GM18873 (cell line): ENCODE measurements at regions not wholly inside any gene's neighbourhood (a gene's known extent, or its start where the extent isn't known, plus 50 kb on each side); places are given as distances from the start of the nearest gene placed in this dataset.

ENCODE experiments used
- ATAC-seq: cut with Tn5 transposase; IDR thresholded peaks from one replicate; pipeline ENCODE4 v1.9.1; 2021; ENCODE audit warnings: mild to moderate bottlenecking, moderate library complexity, moderate number of reproducible peaks; ENCODE audit not compliant: unreplicated experiment, low FRiP score

DNA sequence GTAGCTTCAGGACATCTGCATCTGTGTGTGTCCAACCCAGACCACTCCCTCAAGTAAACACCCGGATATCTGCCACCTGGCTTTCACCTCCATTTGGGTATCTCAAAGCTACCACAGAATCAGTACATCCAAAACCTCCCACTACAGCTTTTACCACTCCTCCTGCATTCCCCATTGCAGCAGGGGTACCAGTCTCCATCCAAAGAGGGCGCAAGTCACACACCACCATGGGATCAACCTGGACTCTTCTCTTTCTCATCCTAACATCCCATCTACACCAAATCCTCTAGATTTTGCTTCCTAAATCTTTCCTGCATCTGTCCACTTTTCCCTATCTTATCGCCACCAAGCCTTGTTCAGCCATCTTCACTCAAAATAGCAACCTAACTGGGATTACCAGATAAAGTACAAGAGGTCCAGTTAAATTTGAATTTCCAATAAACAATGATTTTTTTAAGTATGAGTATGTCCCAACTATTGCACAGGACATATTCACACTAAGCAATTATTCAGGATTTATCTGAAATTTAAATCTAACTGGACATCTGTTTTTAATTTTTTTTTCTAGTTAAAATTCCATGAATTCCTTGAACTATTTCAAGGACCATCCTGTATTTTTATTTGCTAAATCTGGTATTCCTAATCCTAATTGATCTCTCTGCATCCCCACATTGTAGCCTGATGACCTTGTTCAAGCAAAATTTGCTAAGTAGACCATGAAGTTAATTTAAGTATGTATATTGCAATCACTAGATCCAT, 164.3 kb upstream of the MLN start:
- no peak for ATAC-seq

- ATAC-seq, result no peak
Measured at GRCh38 chr6:33967265-33967767, 163.5 kb upstream of the MLN start.

DNA sequence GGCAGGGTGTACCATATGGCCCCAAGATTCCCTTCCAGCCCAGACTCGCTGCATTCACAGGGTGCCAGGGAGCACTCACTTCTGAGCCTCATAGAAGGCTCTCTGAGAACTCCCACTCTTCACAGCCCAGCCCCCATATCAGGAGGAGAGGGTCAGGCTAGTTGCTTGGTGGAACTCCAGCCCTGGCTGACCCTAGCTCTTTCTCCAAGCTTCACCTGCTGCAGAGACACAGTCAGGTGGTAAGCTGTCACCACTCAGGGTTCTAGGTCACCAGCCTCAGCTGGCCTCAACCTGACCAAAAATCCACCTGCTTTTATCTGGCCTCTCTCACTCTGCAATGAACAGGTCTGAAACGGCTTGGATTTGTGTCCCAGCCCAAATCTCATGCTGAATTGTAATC, 162.7 kb upstream of the MLN start:
- no peak for ATAC-seq

GRCh38 chr6:33965766-33966165, 162.0 kb upstream of the MLN start:
- no peak for ATAC-seq

DNA sequence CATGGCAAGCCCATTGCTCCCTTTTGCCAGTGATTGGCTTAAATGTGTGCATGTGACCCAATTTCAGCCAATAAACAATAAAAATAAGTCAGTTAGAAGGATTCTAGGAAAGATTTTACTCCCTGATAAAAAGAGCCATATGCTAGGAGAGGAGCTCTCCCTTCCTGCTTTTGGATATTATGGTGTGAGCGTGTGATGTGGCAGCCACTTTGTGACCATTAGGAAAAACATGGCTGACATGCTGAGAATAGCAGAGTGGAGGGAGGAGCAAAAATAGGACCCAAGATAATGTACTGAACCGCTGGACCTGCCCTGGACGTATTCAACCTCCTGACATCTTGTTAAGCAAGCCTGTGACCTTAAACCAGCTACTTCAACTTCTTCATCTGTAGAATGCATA, 160.6 kb upstream of the MLN start:
- no peak for ATAC-seq

DNA sequence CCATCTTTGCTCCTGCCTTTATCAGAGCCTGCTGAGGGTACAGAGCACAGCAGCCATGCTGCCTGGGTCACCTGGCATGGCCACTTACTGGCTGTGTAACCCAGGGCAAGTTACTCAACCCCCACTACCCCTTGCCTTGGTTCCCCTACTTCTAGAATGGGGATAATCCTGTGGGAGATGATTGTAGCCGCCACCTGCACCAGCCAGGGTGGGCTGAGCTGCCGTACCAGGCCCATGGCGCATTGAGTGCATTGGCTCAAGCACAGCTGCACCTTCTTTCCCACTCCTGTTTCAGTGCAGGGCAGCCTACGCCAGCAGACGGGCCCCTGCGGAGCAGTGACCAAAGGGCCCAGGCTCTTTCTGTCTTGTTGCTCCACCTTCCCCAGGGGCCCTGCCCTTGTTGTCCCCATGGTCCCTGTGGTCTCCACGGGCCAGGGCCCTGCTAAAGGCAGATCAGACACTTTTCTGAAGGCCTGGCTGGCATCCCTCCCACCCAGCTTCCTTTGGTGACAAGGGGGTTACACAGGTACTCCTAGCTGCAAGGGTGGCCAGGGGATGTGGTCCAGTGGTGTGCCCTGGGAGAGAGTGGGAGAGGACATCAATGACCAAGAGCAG, 159.4 kb upstream of the MLN start:
- no peak for ATAC-seq

- no peak for ATAC-seq
Measured at GRCh38 chr6:33962246-33963027, 158.6 kb upstream of the MLN start.

- ATAC-seq, result no peak
Measured at GRCh38 chr6:33961691-33962090, 157.9 kb upstream of the MLN start.

- no peak for ATAC-seq
Measured at GRCh38 chr6:33960345-33961313, 156.8 kb upstream of the MLN start.

GRCh38 chr6:33959661-33960344, 156.0 kb upstream of the MLN start:
- ATAC-seq, result no peak

GRCh38 chr6:33959329-33959651, 155.5 kb upstream of the MLN start:
- no peak for ATAC-seq

DNA sequence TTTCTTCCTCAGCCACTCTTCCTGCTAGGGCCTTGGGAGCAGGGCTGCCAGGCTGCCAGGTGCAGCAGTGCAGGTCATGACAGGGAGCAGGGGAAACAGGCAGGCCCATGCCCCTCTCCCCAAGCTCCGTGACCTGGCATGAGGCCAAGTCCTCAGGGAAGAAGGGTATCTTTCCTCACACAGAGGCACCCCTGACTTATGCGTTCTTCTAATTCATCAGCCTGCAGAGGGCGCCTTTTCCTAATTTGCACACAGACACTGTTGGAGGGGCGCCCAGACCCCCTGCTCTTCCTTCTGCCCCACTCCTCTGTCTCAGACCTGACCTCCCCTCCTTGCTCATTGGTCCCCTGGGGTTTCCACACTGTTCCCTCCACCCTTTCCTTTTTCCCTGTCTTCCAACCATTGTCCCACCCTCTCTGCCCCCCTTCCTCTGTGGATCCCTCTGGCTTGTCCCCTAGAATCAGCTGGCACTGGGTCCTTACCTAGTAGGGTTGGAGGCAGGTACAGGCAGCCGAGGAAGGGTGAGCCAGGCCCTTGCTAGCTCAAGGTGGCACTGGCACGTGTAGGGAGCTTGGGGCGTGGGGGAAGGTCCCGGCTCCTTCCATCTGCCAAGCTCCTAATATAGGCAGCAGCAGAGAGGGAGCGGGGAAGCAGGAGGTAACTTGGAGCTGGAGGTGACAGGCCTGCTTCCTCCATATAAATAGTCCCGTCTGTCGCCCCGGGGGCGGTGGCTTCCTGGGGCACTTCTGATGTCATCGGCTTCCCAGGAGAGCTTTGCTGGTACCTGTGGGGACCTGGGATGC, 154.9 kb upstream of the MLN start:
- ATAC-seq, result no peak

- no peak for ATAC-seq
Measured at GRCh38 chr6:33957892-33958525, 154.2 kb upstream of the MLN start.

GRCh38 chr6:33957131-33957891, 153.5 kb upstream of the MLN start:
- ATAC-seq, result no peak

DNA sequence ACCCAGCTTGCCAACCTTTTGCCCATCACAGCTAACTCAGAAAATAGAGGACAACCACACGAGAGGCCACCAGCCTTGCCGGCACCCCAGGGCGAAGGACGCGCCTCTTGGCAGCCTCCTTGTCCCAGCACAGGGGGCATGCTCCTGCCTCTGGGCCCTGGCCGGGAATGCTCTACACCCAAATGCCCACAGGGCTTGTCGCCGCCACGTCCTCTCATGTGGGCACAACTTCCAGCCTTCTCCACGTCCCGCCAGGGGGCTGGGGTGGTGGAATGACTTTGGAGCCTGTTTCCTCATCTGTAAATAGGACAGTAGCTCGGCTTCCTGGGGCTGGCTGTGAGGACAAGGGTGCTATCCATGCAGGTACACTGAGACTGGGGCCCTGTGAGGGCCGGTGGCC, 152.4 kb upstream of the MLN start:
- no peak for ATAC-seq

DNA sequence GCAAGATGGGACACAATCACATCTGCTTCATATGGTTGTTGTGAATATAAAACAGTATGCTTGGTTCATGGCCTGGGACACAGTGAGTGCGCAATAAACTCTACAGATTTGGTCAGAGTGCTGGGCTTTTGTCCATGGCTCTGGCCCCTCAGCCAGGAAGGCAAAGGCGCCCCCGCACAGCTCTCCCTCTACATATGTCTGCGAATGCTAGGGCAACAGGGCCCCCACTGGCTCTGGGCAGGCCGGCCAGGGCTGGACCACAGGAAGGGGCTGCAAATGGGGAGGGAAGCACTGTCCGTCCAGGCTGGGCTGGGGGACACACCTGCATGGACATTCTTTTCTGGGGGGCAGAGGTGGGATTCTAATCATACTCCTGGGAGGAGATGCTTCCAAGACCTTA, 151.8 kb upstream of the MLN start:
- ATAC-seq, result no peak

DNA sequence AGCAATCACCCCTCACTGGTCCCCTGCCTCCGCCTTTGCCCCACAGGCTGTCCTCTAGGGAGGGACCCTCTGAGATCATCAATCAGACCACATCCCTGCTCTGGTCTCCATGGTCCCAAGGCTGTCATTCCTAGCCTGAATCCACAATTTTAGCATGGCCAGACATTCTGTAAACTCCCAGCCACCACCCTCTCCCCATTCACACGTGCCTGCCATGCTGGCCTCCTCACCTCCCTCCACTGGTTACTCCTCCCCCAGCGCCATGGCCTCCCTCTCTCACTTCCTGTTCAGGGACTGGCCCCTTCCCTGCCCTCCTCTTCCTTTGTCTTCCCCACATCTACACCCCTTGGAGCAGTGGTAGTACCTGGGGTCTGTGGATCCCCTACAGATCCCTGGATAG, 150.7 kb upstream of the MLN start:
- no peak for ATAC-seq

DNA sequence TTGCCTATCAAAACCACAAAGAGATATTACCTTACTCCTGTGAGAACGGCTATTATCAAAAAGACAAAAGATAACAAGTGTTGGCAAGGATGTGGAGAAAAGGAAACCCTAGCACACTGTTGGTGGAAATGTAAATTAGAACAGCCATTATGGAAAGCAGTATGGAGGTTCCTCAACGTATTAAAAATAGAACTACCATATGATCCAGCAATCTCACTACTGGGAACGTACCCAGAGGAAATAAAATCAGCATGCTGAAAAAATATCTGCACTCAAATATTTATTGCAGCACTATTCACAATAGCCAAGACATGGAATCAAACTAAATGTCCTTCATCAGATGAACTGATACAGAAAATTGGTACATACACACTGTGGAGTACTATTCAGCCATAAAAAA, 149.4 kb upstream of the MLN start:
- no peak for ATAC-seq
